ENCODE measurements at regions not wholly inside any gene's neighbourhood (a gene's known extent, or its start where the extent isn't known, plus 50 kb on each side); places are given as distances from the start of the nearest gene placed in this dataset.

DNA sequence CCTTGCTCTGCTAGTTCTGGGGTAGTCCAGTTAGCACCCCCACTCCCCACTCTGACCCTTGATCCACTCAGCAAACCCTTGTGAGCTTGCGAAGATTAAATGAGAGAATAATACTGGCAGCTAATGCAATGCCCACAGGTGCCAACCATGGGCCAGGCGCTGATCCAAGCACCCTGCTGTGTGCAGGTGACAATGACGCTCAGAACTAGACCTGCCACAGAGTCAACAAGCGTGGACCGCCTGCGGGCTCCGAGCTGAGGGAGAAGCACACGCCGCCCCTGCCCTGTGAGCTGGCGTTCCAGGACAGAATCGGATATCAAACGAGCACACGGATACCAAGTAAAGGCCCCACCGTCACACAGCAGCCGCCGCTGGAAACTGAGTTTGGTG lies 129.2 kb downstream of the FAM53A start:
- Histone ChIP-seq H3K27ac (ENCODE audit: insufficient read depth, low read depth, low read length) (no peak overlapping the region), H4K20me1 (replicated peaks; ENCODE audit: control insufficient read depth, extremely low read depth, insufficient read depth, low read length) (no peaks in the 10 kb centered on the region), H3K27me3 (ENCODE audit: control insufficient read depth in 2 of 2, insufficient read depth in 2 of 2, low read length in 2 of 2) (no peaks in the 10 kb centered on the region), H3K9ac (replicated peaks; ENCODE audit: extremely low read depth, insufficient read depth, low read length) (no peak overlapping the region), H3K9me3 (replicated peaks; ENCODE audit: control insufficient read depth, insufficient read depth, low read length) (no peaks in the 10 kb centered on the region), H3K9me1 (replicated peaks; ENCODE audit: control insufficient read depth, extremely low read depth, insufficient read depth, low read length) (no peaks in the 10 kb centered on the region), H2AFZ (ENCODE audit: low read depth, low read length) (no peak overlapping the region), H3K4me2 (ENCODE audit: insufficient read depth, low read length) (no peak overlapping the region), H3K4me1 (ENCODE audit: control insufficient read depth, extremely low read depth, insufficient read depth, low read length) (no peaks in the 10 kb centered on the region), H3K4me3 (replicated peaks in 1 of 3; ENCODE audit: insufficient read depth in 1 of 3, low read depth in 1 of 3, low read length in 3 of 3) (no peak overlapping the region), H3K36me3 (ENCODE audit: control insufficient read depth in 2 of 2, extremely low read depth in 1 of 2, insufficient read depth in 2 of 2, low read length in 2 of 2) (no peaks in the 10 kb centered on the region), H3K79me2 (ENCODE audit: control insufficient read depth, insufficient read depth, low read length) (no peaks in the 10 kb centered on the region)
- dilution Hi-C loops (cut with MboI; ENCODE audit: extremely low pct_ligation_motif_present, low sequenced_read_pairs) = no loop called here
- TF ChIP-seq, protein P1, sequence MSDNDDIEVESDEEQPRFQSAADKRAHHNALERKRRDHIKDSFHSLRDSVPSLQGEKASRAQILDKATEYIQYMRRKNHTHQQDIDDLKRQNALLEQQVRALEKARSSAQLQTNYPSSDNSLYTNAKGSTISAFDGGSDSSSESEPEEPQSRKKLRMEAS (IDR thresholded peaks at IDR 0.05; ENCODE audit: insufficient read depth, insufficient read length) = no peak
- TF ChIP-seq JUN (IDR thresholded peaks at IDR 0.05; ENCODE audit: borderline replicate concordance, insufficient read depth, insufficient read length, low read depth) (no peak), MYC (IDR thresholded peaks at IDR 0.05; ENCODE audit: low read depth, low read length) (no peak), GATA2 (IDR thresholded peaks at IDR 0.05; ENCODE audit: insufficient read depth, insufficient read length, low read depth, low read length) (no peak), FOS (IDR thresholded peaks at IDR 0.05; ENCODE audit: borderline replicate concordance, insufficient read depth, low read length) (no peak), EZH2 (IDR thresholded peaks at IDR 0.05; ENCODE audit: borderline replicate concordance, low read depth, low read length, severe bottlenecking) (no peak), POLR2A (IDR thresholded peaks at IDR 0.05; ENCODE audit: low read depth, low read length) (no peak)
- CTCF ChIA-PET = interaction anchor here (0.6 to 1.9 kb wide), 2 partner anchors 42 to 965 kb away, joined by 3 to 4 read pairs; no protein-coding TSS in a partner anchor
- intact Hi-C loops (cut with micrococcal nuclease) = no loop called here
- DNase-seq (ENCODE audit: low read depth, low spot score) = no peak
- POLR2A ChIA-PET = no interaction called here
- BruUV-seq (replicated peaks) = no TSS peak
- FAIRE-seq = no peak

DNA sequence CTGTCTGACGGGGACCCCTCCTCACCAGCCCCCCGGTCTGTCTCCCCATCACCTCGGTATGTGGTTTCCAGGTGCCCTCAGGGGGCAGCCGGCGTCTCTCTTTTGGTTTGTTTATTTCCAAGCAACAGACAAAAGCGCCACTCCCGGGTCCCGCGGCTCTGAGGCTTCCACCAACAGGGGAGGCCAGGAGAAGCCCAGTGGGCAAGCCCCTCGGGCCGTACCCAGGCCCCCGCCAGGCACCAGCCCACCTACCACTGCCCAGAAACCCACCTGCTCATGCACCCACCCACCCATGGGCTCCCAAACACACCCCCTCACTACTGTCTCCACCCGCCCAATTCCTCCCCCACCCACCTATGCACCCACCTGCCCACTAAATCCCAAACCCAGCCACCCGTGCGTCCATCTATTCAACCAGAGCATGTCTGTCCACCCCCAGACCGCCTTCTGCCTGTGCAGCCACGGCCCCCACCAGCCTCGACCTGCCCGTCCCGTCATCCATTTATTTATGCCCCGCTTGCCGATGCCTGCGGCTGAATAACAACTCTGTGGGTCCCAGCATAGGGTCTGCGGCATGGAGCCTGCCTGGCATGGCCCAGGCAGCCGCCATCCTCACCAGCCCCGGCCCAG lies 129.8 kb downstream of the FAM53A start:
- dilution Hi-C loops (cut with MboI; ENCODE audit: extremely low pct_ligation_motif_present, low sequenced_read_pairs) = no loop called here
- no peaks in the 10 kb centered on the region for H3K27me3 ChIP-seq (ENCODE audit: control insufficient read depth in 2 of 2, insufficient read depth in 2 of 2, low read length in 2 of 2)
- H3K9me1 ChIP-seq (replicated peaks; ENCODE audit: control insufficient read depth, extremely low read depth, insufficient read depth, low read length) = no peaks in the 10 kb centered on the region
- no peak for DNase-seq (ENCODE audit: low read depth, low spot score)
- no peaks in the 10 kb centered on the region for H3K4me1 ChIP-seq (ENCODE audit: control insufficient read depth, extremely low read depth, insufficient read depth, low read length)
- FAIRE-seq = no peak
- H3K9ac ChIP-seq (replicated peaks; ENCODE audit: extremely low read depth, insufficient read depth, low read length) = no peak overlapping the region
- H4K20me1 ChIP-seq (replicated peaks; ENCODE audit: control insufficient read depth, extremely low read depth, insufficient read depth, low read length) = no peaks in the 10 kb centered on the region
- ChIA-PET CTCF (interaction anchor here (0.6 to 1.9 kb wide), 2 partner anchors 41 to 965 kb away, joined by 3 to 4 read pairs; no protein-coding TSS in a partner anchor), POLR2A (no interaction called here)
- H3K79me2 ChIP-seq (ENCODE audit: control insufficient read depth, insufficient read depth, low read length) = no peaks in the 10 kb centered on the region
- no peaks in the 10 kb centered on the region for H3K36me3 ChIP-seq (ENCODE audit: control insufficient read depth in 2 of 2, extremely low read depth in 1 of 2, insufficient read depth in 2 of 2, low read length in 2 of 2)
- H3K4me3 ChIP-seq (replicated peaks in 1 of 3; ENCODE audit: insufficient read depth in 1 of 3, low read depth in 1 of 3, low read length in 3 of 3) = no peak overlapping the region
- no peaks in the 10 kb centered on the region for H3K9me3 ChIP-seq (replicated peaks; ENCODE audit: control insufficient read depth, insufficient read depth, low read length)
- no TSS peak for BruUV-seq (replicated peaks)
- TF ChIP-seq EZH2 (IDR thresholded peaks at IDR 0.05; ENCODE audit: borderline replicate concordance, low read depth, low read length, severe bottlenecking) (no peak), JUN (IDR thresholded peaks at IDR 0.05; ENCODE audit: borderline replicate concordance, insufficient read depth, insufficient read length, low read depth) (no peak), POLR2AphosphoS5 (IDR thresholded peaks at IDR 0.05; ENCODE audit: insufficient read depth, low read depth, low read length) (no peak), MYC (IDR thresholded peaks at IDR 0.05; ENCODE audit: low read depth, low read length) (no peak), GATA2 (IDR thresholded peaks at IDR 0.05; ENCODE audit: insufficient read depth, insufficient read length, low read depth, low read length) (no peak), POLR2A (IDR thresholded peaks at IDR 0.05; ENCODE audit: low read depth, low read length) (no peak), FOS (IDR thresholded peaks at IDR 0.05; ENCODE audit: borderline replicate concordance, insufficient read depth, low read length) (no peak)
- TF ChIP-seq, protein P1 (IDR thresholded peaks at IDR 0.05; ENCODE audit: insufficient read depth, insufficient read length) = no peak
- TF ChIP-seq, protein P2, sequence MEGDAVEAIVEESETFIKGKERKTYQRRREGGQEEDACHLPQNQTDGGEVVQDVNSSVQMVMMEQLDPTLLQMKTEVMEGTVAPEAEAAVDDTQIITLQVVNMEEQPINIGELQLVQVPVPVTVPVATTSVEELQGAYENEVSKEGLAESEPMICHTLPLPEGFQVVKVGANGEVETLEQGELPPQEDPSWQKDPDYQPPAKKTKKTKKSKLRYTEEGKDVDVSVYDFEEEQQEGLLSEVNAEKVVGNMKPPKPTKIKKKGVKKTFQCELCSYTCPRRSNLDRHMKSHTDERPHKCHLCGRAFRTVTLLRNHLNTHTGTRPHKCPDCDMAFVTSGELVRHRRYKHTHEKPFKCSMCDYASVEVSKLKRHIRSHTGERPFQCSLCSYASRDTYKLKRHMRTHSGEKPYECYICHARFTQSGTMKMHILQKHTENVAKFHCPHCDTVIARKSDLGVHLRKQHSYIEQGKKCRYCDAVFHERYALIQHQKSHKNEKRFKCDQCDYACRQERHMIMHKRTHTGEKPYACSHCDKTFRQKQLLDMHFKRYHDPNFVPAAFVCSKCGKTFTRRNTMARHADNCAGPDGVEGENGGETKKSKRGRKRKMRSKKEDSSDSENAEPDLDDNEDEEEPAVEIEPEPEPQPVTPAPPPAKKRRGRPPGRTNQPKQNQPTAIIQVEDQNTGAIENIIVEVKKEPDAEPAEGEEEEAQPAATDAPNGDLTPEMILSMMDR (IDR thresholded peaks at IDR 0.05; ENCODE audit: extremely low read depth in 1 of 2, insufficient read depth in 1 of 2, low read depth in 1 of 2, low read length in 2 of 2) = no peak
- H2AFZ ChIP-seq (ENCODE audit: low read depth, low read length) = no peak overlapping the region
- H3K4me2 ChIP-seq (ENCODE audit: insufficient read depth, low read length) = no peak overlapping the region
- H3K27ac ChIP-seq (ENCODE audit: insufficient read depth, low read depth, low read length) = no peak overlapping the region
- intact Hi-C loops (cut with micrococcal nuclease) = no loop called here

All from endothelial cell of umbilical vein (primary cell).